Body of pancreas (tissue), 4 donors: ENCODE measurements at regions not wholly inside any gene's neighbourhood (a gene's known extent, or its start where the extent isn't known, plus 50 kb on each side); places are given as distances from the start of the nearest gene placed in this dataset.
"Not testable (repeated sequence)": the region's sequence is repeated elsewhere in the genome, so short reads cannot be mapped to it uniquely, and the experiment has no call there.

Source experiments
- ATAC-seq: fragments of 150-250 bp; one replicate; pipeline ENCODE4 v1.9.1; 2016
- DNase-seq, 4 donors: peaks; one replicate each; pipeline ENCODE4 v3.0.0-alpha.2; 2019
- H3K27ac ChIP-seq, 4 donors: fragments of 200-600 bp; sonication (generic); 1 replicate in 3 of 4; 2 replicates in 1 of 4; pipeline versions ENCODE4 v1.5.1 to v1.6.1; 2016 to 2019; ENCODE audit warnings: mild to moderate bottlenecking in 1 of 4, mixed read lengths in 1 of 4, moderate library complexity in 1 of 4
- H3K27me3 ChIP-seq, 2 donors: fragments of 200-600 bp; sonication (generic); one replicate each; pipeline ENCODE4 v1.6.0; 2016; ENCODE audit warnings: mild to moderate bottlenecking in 1 of 2
- H3K36me3 ChIP-seq, 2 donors: fragments of 200-600 bp; sonication (generic); replicated peaks in 1 of 2; 2 replicates each; pipeline ENCODE4 v1.5.1; 2016; ENCODE audit warnings: low read depth in 2 of 2; ENCODE audit not compliant: insufficient read depth in 1 of 2
- H3K4me1 ChIP-seq: fragments of 200-600 bp; sonication (generic); one replicate; pipeline ENCODE4 v1.6.0; 2016
- H3K4me3 ChIP-seq, 2 donors: fragments of 200-600 bp; sonication (generic); 1 replicate in 1 of 2; 2 replicates in 1 of 2; pipeline ENCODE4 v1.5.1; 2016 to 2019
- H3K9me3 ChIP-seq, 3 donors: fragments of 200-600 bp; sonication (generic); 1 replicate in 2 of 3; 2 replicates in 1 of 3; pipeline ENCODE4 v1.5.1; 2016
- CTCF ChIP-seq, 7 experiments: fragments of 450-650 bp in 4 of 7; fragments of 200-600 bp in 3 of 7; sonication (generic) in 3 of 7; IDR thresholded peaks; one replicate each; pipeline ENCODE4 v1.5.1; 2016 to 2019; ENCODE audit warnings: antibody characterized with exemption in 7 of 7
- POLR2A ChIP-seq, 3 donors: fragments of 450-650 bp; IDR thresholded peaks; one replicate each; pipeline ENCODE4 v1.6.1; 2016; ENCODE audit warnings: antibody characterized with exemption in 3 of 3, mild to moderate bottlenecking in 2 of 3
- WGBS, 2 donors: methylation state at CpG; one replicate each; pipeline ENCODE4 v1.1.5; 2017; 5-methylcytosine and 5-hydroxymethylcytosine counted together
- intact Hi-C: fragments of 100-400 bp; cut with DNase I; formaldehyde crosslinking; loops from one replicate; pipeline ENCODE4 v1.15.1; 2023

- Histone ChIP-seq H3K4me3 (no peak overlapping the region), H3K27ac (no peak overlapping the region), H3K9me3 (no peaks in the 10 kb centered on the region), H3K27me3 (no peaks in the 10 kb centered on the region), H3K4me1 (no peaks in the 10 kb centered on the region), H3K36me3 (no peaks in the 10 kb centered on the region)
- 39 to 46% methylated on average over 1 of the region's 1 CpG for WGBS, 2 donors
- ATAC-seq (no peak), DNase-seq (no peak)
- no peak for TF ChIP-seq POLR2A (IDR thresholded peaks at IDR 0.05)
- no peak for TF ChIP-seq CTCF (IDR thresholded peaks at IDR 0.05)
- intact Hi-C loops = no loop called here
These were observed 446.7 kb downstream of the DOK5 start for GRCh38 chr20:54922096-54922495.

DNA sequence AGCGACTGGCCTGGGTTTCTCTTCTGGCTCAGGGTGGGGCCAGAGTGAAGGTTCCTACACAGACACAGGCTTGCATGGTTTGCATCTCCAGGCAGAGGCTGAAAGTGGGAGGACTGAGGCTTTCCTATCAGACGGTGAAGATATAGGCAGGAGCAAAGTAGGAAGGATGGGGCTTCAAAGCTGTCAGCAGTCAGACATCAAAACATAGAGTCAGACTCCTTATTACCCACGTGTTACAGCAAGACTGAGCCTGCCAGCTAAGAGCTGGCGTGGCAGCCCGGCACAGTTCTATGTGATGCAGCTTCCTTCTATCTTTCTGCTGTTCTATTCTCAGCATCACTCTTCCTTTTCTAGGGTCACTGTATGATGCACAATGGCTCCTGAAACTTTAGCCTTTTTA lies 445.1 kb downstream of the DOK5 start:
- no peak for DNase-seq
- no peaks in the 10 kb centered on the region for H3K27me3 ChIP-seq
- TF ChIP-seq POLR2A (IDR thresholded peaks at IDR 0.05) (no peak), CTCF (IDR thresholded peaks at IDR 0.05) (no peak)

DNA sequence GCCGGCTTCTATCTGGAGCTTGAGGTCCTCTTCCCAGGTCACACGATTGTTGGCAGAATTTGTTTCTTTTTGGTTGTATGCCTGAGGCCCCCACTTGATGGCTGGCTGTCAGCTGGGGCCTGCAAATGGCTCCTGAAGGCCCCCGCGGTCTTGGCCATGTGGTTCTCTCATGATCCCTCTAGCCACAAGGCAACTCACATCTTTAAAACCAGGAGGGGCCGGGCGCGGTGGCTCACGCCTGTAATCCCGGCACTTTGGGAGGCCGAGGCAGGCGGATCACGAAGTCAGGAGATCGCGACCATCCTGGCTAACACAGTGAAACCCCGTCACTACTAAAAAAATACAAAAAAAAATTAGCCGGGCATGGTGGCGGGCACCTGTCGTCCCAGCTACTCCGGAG lies 443.6 kb downstream of the DOK5 start:
- H3K36me3 ChIP-seq, H3K9me3 ChIP-seq, DNase-seq, ATAC-seq, intact Hi-C loops, H3K27me3 ChIP-seq, H3K27ac ChIP-seq, H3K4me3 ChIP-seq, H3K4me1 ChIP-seq: not testable (repeated sequence)
- 86 to 88% methylated on average over 19 of the region's 19 CpGs for WGBS, 2 donors

More for the DNA sequence above, 445.1 kb downstream of the DOK5 start:
- WGBS, 2 donors = 51 to 54% methylated on average over 5 of the region's 5 CpGs
- Histone ChIP-seq H3K36me3 (no peaks in the 10 kb centered on the region), H3K4me3 (no peak overlapping the region), H3K9me3 (no peaks in the 10 kb centered on the region), H3K27ac (no peak overlapping the region), H3K4me1 (no peaks in the 10 kb centered on the region)
- intact Hi-C loops = no loop called here
- no peak for ATAC-seq

DNA sequence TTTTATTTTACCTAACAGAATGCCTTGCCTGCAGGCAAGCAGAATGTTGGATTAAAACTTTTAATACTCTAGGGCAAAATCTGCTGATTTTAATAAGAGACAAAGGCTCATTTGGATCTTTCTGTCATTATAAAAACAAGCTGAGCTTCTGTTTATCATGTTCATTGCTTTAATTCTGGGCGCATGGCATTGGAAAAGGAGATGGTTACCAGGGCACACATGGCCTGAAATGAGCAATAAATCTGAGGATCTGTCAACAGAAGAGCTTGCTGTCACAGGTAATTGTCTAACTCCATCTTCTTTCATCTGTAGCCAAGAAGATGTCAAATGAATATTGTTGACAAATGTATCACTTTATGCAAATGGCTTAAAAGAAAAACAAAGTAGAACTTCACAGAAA lies 439.6 kb downstream of the DOK5 start:
- Histone ChIP-seq H3K4me3 (no peak overlapping the region), H3K9me3 (no peaks in the 10 kb centered on the region), H3K27ac (no peak overlapping the region), H3K4me1 (no peaks in the 10 kb centered on the region), H3K27me3 (no peaks in the 10 kb centered on the region), H3K36me3 (no peaks in the 10 kb centered on the region)
- no peak for DNase-seq
- WGBS, 2 donors = 48 to 52% methylated on average over 1 of the region's 1 CpG
- TF ChIP-seq CTCF (IDR thresholded peaks at IDR 0.05) = no peak
- TF ChIP-seq POLR2A (IDR thresholded peaks at IDR 0.05) = no peak
- intact Hi-C loops = no loop called here
- ATAC-seq = no peak

GRCh38 chr20:54909702-54910101 lies 434.3 kb downstream of the DOK5 start:
- ATAC-seq = no peak
- Histone ChIP-seq H3K36me3 (no peaks in the 10 kb centered on the region), H3K27ac (no peak overlapping the region), H3K27me3 (no peaks in the 10 kb centered on the region), H3K4me1 (no peaks in the 10 kb centered on the region), H3K9me3 (peaks cover 0 to 8% (median 0%) of the 10 kb centered on the region in 3 donors), H3K4me3 (no peak overlapping the region)
- DNase-seq = no peak
- TF ChIP-seq POLR2A (IDR thresholded peaks at IDR 0.05) = no peak
- no peak for TF ChIP-seq CTCF (IDR thresholded peaks at IDR 0.05)
- 84 to 94% methylated on average over 2 of the region's 2 CpGs for WGBS, 2 donors
- intact Hi-C loops = no loop called here

DNA sequence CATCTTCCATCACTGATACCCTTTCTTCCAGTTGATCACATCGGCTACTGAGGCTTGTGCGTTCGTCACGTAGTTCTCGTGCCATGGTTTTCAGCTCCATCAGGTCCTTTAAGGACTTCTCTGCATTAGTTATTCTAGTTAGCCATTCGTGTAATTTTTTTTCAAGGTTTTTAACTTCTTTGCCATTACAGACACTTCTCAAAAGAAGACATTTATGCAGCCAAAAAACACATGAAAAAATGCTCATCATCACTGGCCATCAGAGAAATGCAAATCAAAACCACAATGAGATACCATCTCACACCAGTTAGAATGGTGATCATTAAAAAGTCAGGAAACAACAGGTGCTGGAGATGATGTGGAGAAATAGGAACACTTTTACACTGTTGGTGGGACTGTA lies 430.7 kb downstream of the DOK5 start:
- H3K27me3 ChIP-seq, H3K36me3 ChIP-seq, H3K9me3 ChIP-seq, H3K4me1 ChIP-seq, ATAC-seq, DNase-seq, H3K4me3 ChIP-seq, intact Hi-C loops, H3K27ac ChIP-seq: not testable (repeated sequence)
- WGBS, 2 donors = 79 to 83% methylated on average over 6 of the region's 6 CpGs
